ENCODE measurements at regions not wholly inside any gene's neighbourhood (a gene's known extent, or its start where the extent isn't known, plus 50 kb on each side); places are given as distances from the start of the nearest gene placed in this dataset.
"Not testable (repeated sequence)": the region's sequence is repeated elsewhere in the genome, so short reads cannot be mapped to it uniquely, and the experiment has no call there.

DNA sequence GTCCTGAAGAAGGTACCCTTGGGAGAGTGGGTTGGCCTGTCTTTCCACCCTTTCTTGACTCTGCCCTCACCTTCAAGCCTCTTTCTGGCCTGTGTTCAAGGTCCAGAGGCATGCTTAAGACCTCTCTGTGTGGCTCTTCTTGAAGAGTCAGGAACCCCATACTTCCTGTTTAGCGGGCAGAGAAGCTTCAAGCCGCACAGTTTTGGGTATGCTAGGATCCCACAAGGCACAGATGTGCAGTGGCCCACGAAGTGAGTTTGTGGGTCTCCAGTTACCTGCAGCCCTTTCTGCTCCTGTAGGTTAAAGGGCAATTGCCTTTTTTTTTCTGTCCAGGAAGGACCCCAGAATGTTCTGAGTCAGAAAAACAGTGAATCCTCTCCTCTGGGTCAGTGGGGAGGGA is 87.4 kb upstream of the FCGR1A start:
- not testable (repeated sequence) for DNase-seq (ENCODE audit: extremely low read depth, low read depth)

- not testable (repeated sequence) for DNase-seq (ENCODE audit: extremely low read depth, low read depth)
These were observed 82.3 kb upstream of the FCGR1A start for GRCh38 chr1:149700220-149700619.

DNA sequence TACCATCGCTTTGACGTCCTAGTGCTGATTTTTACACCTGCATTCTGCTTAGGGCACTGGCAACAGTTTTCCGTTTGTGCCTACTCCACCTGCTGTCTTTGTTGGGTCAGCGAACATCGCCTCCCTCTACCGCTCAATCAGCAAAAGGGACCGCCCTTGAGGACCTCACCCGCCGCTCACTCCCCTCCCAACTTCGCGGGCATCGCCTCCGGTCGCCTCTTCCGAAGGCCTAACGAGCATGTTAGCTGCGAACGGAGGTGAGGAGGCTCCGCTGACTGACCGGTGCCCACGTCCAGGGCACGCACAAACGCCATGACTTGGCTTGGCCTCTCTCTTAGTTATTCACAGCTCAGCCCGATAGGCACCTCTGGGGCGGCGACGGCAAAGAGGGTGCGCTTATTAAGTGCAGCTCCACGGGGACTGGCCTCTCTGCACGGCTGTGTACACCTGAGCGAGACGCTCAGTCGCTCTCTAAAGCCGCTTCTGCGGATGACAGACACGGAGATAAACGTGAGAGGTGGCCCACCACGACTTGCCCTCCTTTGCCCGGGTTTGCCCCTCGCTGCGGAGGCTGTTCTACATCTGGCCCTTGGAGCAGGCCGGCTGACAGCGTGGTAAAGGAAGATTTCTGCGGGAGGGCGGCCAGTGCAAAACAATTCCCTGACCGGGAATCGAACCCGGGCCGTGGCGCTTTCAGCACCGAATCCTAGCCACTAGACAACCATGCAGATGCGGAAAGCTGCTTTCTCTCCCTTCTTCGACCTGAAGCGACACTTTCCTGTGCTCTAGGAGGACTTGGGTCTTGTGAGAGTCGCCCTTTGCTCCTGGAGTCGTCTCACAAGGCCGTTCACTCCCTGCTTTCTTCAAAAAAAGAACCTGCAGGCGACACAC is 81.6 kb upstream of the FCGR1A start:
- not testable (repeated sequence) for DNase-seq (ENCODE audit: extremely low read depth, low read depth)

DNA sequence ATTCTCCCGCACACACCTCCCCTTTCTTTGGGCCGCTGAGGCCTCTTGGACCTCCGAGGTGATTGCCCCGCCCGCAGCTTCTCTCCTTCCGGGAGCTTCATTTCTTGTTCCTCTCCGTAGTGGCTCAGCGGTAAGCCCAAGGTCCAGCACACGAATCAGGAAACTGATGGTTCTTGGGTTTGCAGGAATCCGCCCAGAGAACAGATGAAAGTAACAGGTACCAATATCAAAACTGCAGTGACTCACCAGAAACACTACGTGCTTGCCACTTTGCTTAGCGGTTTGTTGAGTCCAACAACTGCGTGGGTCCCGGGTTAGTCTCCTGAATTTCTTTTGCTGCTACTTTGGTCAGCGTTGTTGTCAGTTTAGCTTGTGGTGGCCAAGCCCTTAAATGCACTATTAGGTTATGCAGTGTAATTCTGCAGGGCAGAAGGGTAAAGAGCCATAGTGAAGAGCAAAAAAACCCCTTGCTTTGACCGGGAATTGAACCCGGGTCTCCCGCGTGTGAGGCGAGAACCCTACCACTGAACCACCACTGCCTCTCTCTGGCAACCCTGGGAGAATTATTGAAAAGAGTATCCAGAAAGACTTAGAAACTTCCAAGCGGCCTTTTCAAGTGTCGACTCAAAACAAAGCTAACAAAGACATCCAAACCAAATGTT is 74.2 kb upstream of the FCGR1A start:
- DNase-seq (ENCODE audit: extremely low read depth, low read depth), result peak; percentile 84

DNA sequence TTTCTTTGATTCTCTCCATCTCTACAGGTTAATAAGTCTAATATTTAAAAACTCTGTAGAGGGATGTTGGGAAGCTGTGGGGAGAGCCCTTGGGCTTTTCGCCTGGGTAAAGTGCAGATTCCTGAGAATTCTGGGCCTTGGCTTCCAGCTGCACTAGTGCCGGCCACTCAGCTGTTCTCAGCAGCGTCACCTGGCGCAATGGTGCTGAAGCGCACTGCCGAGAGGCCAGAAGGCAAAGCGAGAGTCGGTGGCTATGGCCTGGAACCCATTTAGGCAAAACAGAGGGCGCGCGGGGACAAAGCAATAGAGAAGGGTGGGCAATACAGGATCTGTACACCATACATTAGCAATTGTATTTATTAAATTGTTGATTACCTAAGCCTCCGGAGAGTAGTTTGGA is 70.8 kb upstream of the FCGR1A start:
- not testable (repeated sequence) for DNase-seq (ENCODE audit: extremely low read depth, low read depth)

DNA sequence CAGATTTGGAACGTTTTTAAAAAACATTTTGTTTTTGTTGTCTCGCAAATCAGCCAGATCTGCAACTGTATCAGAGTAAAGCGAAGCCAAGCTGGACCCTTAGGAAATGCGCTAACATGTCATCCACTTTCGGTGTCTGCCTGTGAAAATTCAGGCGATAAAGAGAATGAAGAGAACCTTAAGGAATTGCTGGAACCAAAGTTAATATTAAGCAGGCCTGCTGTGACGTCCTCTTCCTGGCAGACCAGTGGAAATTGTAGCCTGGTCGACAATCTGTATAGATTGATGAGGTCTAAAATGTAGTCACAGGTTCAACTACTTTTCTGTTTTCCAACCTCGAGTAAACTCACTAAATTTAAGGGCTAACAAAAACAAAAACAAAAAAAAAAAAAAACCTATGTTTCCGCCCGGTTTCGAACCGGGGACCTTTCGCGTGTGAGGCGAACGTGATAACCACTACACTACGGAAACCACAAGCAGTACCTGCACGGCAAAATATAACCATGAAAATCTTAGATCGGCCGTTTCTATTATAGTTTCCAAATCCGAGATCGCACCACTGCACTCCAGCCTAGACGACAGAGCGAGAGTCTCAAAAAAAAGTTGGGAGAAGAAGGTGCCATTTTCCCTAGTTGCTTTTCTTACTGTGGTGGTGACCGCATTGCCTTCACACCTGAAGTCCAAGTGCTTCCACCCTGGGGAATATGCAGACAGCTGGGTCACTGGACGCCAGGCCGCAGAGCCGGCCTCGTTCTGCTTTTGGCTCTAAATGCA is 70.2 kb upstream of the FCGR1A start:
- peak; percentile 85 for DNase-seq (ENCODE audit: extremely low read depth, low read depth)

DNA sequence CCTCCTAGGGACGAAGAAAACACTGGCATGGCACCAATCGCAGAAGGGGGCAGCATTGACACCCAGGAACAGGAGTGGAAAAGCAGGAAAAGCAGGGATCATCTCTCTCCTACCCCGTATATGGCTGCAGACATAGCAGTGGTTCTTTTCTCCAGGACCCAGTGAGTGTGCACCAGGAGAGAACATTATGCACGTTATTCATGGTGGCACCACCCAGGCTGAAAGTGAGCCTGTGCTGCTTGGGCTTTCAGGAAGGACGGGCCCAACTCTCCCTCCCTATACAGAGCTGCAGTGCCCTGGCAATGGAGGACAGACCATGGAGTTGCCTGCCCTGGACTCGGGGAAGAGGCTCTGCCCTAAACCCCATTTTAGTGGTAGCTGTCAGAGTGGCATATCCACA is 69.0 kb upstream of the FCGR1A start:
- not testable (repeated sequence) for DNase-seq (ENCODE audit: extremely low read depth, low read depth)

DNA sequence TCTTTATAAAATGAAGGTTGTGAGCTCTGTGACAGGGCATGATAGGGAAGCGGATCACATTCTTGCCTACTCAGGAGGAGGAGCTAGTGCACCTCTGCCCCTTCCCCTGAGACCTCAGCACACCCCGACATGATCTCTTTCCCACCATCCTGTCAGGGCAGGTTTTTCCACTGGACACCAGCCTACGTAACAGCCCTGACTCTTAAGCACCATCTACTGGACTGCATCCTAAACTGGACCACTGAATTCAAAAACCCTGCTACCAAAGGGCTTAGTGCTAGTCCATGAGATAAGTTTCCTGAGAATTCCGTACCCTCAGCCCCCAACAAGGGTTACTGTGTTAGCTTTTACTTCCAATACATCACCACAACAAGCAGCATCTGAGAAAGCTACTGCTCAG is 68.5 kb upstream of the FCGR1A start:
- not testable (repeated sequence) for DNase-seq (ENCODE audit: extremely low read depth, low read depth)

GRCh38 chr1:149724618-149725302 is 57.7 kb upstream of the FCGR1A start:
- DNase-seq (ENCODE audit: extremely low read depth, low read depth), result not testable (repeated sequence)

DNA sequence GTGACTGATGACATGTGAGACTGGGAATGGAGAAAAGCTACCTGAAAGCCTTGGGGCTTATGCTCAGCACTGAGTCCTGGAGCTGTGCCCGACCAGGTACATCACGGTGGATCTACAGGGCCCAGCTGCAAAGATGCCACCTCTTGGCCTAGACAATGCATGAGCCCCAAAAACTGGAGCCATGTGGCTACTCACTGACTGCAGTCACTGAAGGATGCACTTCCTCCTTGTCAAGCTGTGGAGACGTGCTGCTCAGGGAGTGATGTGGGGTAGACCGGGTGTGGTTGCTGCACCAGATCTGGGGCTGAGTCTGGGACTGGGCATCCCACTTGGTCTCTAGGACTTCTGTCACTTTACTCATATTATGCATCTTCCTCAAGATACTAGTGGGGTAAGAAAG is 55.8 kb upstream of the FCGR1A start:
- DNase-seq (ENCODE audit: extremely low read depth, low read depth), result not testable (repeated sequence)

DNA sequence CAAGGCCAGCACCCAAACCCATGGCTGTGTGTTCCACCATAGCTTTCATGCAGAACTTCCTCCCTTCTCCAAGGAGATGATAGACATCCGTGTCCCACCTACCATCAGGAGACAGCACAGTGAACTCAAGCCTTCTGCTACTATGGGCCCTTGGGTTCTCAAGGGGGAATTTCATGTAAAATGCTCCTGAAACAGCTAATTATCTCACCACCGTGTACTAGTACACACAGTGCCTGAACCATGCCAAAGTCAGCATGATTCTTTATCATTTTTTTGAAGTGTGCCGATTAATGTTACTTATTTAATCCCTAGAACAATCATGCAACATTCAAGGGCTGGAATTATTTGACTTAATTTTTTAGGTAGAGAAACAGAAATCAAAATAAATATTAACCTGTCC is 53.9 kb upstream of the FCGR1A start:
- not testable (repeated sequence) for DNase-seq (ENCODE audit: extremely low read depth, low read depth)

Small RNAs in the stretch of these regions (small RNA-seq; reads per million reads assigned to genes)
- gene RF00003, result 0.44 to 6.2 reads per million in 2 experiments
- gene RNU1-68P, result 0 reads per million in 2 experiments
